Astrocyte (in vitro differentiated cells and primary cell): ENCODE measurements at regions not wholly inside any gene's neighbourhood (a gene's known extent, or its start where the extent isn't known, plus 50 kb on each side); places are given as distances from the start of the nearest gene placed in this dataset.

Experiments
- DNase-seq: peaks from one replicate; pipeline ENCODE4 v3.0.0-alpha.2; 2010; ENCODE audit warnings: low read depth
- FAIRE-seq: peaks from 2 replicates; lab custom pipeline; 2011; peaks lifted over from hg19 to GRCh38; lab: Jason Lieb, UNC
- H2AFZ ChIP-seq: 2 replicates; pipeline ENCODE4 v1.6.0; 2012; ENCODE audit warnings: low read depth, low read length, inconsistent platforms
- H3K27ac ChIP-seq: 2 replicates; pipeline ENCODE4 v1.5.1; 2011; ENCODE audit warnings: low read depth, low read length, inconsistent platforms
- H3K27me3 ChIP-seq: 2 replicates; pipeline ENCODE4 v1.6.0; 2011; ENCODE audit warnings: low read length, inconsistent platforms; ENCODE audit not compliant: insufficient read depth
- H3K36me3 ChIP-seq: 2 replicates; pipeline ENCODE4 v1.5.1; 2011; ENCODE audit warnings: low read length, inconsistent platforms; ENCODE audit not compliant: insufficient read depth
- H3K4me1 ChIP-seq: 2 replicates; pipeline ENCODE4 v1.5.1; 2011; ENCODE audit warnings: low read length, inconsistent platforms; ENCODE audit not compliant: insufficient read depth
- H3K4me2 ChIP-seq: 2 replicates; pipeline ENCODE4 v1.6.0; 2012; ENCODE audit warnings: low read length, inconsistent platforms
- H3K4me3 ChIP-seq: 2 replicates; pipeline ENCODE4 v1.5.1; 2011; ENCODE audit warnings: low read depth, mild to moderate bottlenecking, low read length, inconsistent platforms; ENCODE audit not compliant: insufficient read depth
- H3K79me2 ChIP-seq: 2 replicates; pipeline ENCODE4 v1.6.0; 2012; ENCODE audit warnings: mild to moderate bottlenecking, low read length, inconsistent platforms; ENCODE audit not compliant: insufficient read depth
- H3K9ac ChIP-seq: 2 replicates; pipeline ENCODE4 v1.6.0; 2012; ENCODE audit warnings: mild to moderate bottlenecking, low read length, inconsistent platforms
- H3K9me3 ChIP-seq: 2 replicates; pipeline ENCODE4 v1.5.1; 2012; ENCODE audit warnings: low read depth, mild to moderate bottlenecking, low read length, inconsistent platforms; ENCODE audit not compliant: insufficient read depth
- H4K20me1 ChIP-seq: 2 replicates; pipeline ENCODE4 v1.6.0; 2012; ENCODE audit warnings: low read length, inconsistent platforms; ENCODE audit not compliant: insufficient read depth
- H3K27ac Mint-ChIP-seq: one replicate; pipeline ENCODE4 v1.8.0; 2021; ENCODE audit warnings: mild to moderate bottlenecking, mixed read lengths; ENCODE audit not compliant: unreplicated experiment
- H3K27me3 Mint-ChIP-seq: one replicate; pipeline ENCODE4 v1.8.0; 2021; ENCODE audit warnings: low read depth, mixed read lengths; ENCODE audit not compliant: unreplicated experiment
- H3K36me3 Mint-ChIP-seq: one replicate; pipeline ENCODE4 v1.8.0; 2021; ENCODE audit warnings: low read depth, mixed read lengths; ENCODE audit not compliant: unreplicated experiment
- H3K4me1 Mint-ChIP-seq: one replicate; pipeline ENCODE4 v1.8.0; 2021; ENCODE audit warnings: low read depth, mixed read lengths; ENCODE audit not compliant: unreplicated experiment
- H3K4me3 Mint-ChIP-seq: one replicate; pipeline ENCODE4 v1.8.0; 2021; ENCODE audit warnings: mild to moderate bottlenecking, moderate library complexity, mixed read lengths; ENCODE audit not compliant: unreplicated experiment
- H3K9me3 Mint-ChIP-seq: one replicate; pipeline ENCODE4 v1.8.0; 2021; ENCODE audit warnings: mild to moderate bottlenecking, mixed read lengths; ENCODE audit not compliant: unreplicated experiment
- EZH2 ChIP-seq: IDR thresholded peaks from 2 replicates; pipeline ENCODE4 v1.6.1; 2012; ENCODE audit warnings: mild to moderate bottlenecking, low read length, inconsistent platforms; ENCODE audit not compliant: insufficient read depth
- TF ChIP-seq, protein P1 (sequence below): IDR thresholded peaks from 2 replicates; pipeline ENCODE4 v1.5.1; 2011; ENCODE audit warnings: low read depth, mild to moderate bottlenecking, inconsistent platforms, low read length, moderate library complexity; ENCODE audit not compliant: insufficient read depth

DNA sequence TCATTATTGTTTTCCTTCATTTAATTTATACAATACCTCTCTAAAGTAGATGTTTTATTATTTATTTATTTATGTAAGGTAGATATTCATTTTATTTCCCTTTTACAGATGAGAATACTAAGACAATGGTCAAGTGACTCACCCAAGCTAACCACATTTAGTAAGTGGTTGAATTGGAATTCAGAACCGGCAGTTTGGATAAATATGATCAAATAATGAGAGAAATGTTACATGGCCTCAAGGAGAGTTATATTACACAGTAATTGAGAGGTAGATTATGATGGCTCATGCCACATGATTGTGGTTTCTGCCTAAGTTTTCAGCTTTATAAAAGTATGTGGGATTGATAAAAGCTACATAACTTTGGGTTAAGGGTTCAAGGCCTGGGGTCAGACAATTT lies 239.4 kb upstream of the BOD1L1 start:
- Mint-ChIP-seq H3K27me3 (no peaks in the 10 kb centered on the region), H3K9me3 (peaks cover 4% of the 10 kb centered on the region), H3K4me3 (no peak overlapping the region), H3K4me1 (no peaks in the 10 kb centered on the region), H3K36me3 (no peaks in the 10 kb centered on the region), H3K27ac (no peak overlapping the region)
- DNase-seq (peak; percentile 43), FAIRE-seq (no peak)
- H3K4me2 ChIP-seq, result no peak overlapping the region
- H3K4me3 ChIP-seq, result no peak overlapping the region
- no peaks in the 10 kb centered on the region for H3K36me3 ChIP-seq
- no peak overlapping the region for H3K27ac ChIP-seq
- H3K27me3 ChIP-seq, result no peaks in the 10 kb centered on the region
- TF ChIP-seq, protein P1, sequence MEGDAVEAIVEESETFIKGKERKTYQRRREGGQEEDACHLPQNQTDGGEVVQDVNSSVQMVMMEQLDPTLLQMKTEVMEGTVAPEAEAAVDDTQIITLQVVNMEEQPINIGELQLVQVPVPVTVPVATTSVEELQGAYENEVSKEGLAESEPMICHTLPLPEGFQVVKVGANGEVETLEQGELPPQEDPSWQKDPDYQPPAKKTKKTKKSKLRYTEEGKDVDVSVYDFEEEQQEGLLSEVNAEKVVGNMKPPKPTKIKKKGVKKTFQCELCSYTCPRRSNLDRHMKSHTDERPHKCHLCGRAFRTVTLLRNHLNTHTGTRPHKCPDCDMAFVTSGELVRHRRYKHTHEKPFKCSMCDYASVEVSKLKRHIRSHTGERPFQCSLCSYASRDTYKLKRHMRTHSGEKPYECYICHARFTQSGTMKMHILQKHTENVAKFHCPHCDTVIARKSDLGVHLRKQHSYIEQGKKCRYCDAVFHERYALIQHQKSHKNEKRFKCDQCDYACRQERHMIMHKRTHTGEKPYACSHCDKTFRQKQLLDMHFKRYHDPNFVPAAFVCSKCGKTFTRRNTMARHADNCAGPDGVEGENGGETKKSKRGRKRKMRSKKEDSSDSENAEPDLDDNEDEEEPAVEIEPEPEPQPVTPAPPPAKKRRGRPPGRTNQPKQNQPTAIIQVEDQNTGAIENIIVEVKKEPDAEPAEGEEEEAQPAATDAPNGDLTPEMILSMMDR, result no peak
- TF ChIP-seq EZH2, result no peak
- no peaks in the 10 kb centered on the region for H3K79me2 ChIP-seq
- H3K9me3 ChIP-seq, result peaks cover 5% of the 10 kb centered on the region
- H2AFZ ChIP-seq, result no peak overlapping the region
- no peak overlapping the region for H3K9ac ChIP-seq
- no peaks in the 10 kb centered on the region for H4K20me1 ChIP-seq
- peaks cover 4% of the 10 kb centered on the region for H3K4me1 ChIP-seq

DNA sequence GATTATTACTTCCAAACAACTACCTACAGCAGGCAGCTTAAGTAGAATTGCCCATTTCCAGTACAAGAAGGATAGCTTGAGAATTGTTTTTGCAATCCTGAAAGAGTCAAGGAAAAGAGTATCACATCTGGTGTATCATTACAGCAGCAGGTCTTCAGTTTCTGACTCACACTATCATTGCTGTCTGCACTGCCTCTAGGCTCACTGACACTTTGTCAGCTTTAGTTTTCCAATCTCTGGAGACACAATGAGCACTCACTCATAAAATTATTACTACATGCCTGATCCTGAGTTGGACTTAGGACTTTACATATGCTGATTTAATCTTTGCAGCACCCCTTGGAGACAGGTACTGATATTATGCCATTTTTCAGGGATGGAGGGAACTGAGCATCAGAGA lies 244.6 kb upstream of the BOD1L1 start:
- FAIRE-seq (no peak), DNase-seq (no peak)
- H3K9ac ChIP-seq, result no peak overlapping the region
- no peak overlapping the region for H3K27ac Mint-ChIP-seq
- H3K27ac ChIP-seq, result no peak overlapping the region
- no peaks in the 10 kb centered on the region for H3K36me3 ChIP-seq
- no peak overlapping the region for H2AFZ ChIP-seq
- no peaks in the 10 kb centered on the region for H3K27me3 ChIP-seq
- no peaks in the 10 kb centered on the region for H3K9me3 ChIP-seq
- no peak overlapping the region for H3K4me3 ChIP-seq
- TF ChIP-seq EZH2, result no peak
- TF ChIP-seq, protein P1, result no peak
- no peaks in the 10 kb centered on the region for H3K27me3 Mint-ChIP-seq
- no peak overlapping the region for H3K4me3 Mint-ChIP-seq
- H3K9me3 Mint-ChIP-seq, result no peaks in the 10 kb centered on the region
- no peaks in the 10 kb centered on the region for H3K79me2 ChIP-seq
- no peak overlapping the region for H3K4me2 ChIP-seq
- no peaks in the 10 kb centered on the region for H3K4me1 ChIP-seq
- no peaks in the 10 kb centered on the region for H3K36me3 Mint-ChIP-seq
- peaks cover 6% of the 10 kb centered on the region for H3K4me1 Mint-ChIP-seq
- no peaks in the 10 kb centered on the region for H4K20me1 ChIP-seq

DNA sequence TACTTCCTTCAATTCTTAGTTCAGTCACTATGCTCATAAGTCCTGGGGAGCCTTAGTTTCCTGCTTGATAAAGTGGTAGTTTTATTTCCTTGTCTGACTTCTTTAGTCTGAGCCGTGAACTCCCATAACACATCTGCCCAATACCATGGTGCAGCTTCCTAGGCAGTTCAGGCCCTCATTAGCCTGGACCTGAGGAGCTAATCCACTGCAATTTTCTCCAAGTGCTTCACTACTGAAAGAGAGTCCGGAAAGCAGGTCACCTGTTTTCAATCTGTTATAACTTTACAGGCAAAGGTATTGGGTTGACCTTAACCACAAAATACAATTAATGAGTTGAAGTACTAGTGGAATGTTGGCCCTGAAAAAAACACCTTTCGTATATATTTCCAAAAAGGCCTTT lies 245.4 kb upstream of the BOD1L1 start:
- Histone ChIP-seq H3K9me3 (no peaks in the 10 kb centered on the region), H2AFZ (no peak overlapping the region), H3K4me2 (no peak overlapping the region), H3K79me2 (no peaks in the 10 kb centered on the region), H3K27ac (no peak overlapping the region), H3K9ac (no peak overlapping the region), H3K36me3 (no peaks in the 10 kb centered on the region), H3K27me3 (no peaks in the 10 kb centered on the region), H4K20me1 (no peaks in the 10 kb centered on the region), H3K4me1 (no peaks in the 10 kb centered on the region), H3K4me3 (no peak overlapping the region)
- Mint-ChIP-seq H3K9me3 (no peaks in the 10 kb centered on the region), H3K4me3 (no peak overlapping the region), H3K27me3 (no peaks in the 10 kb centered on the region), H3K4me1 (peaks cover 6% of the 10 kb centered on the region), H3K27ac (no peak overlapping the region), H3K36me3 (no peaks in the 10 kb centered on the region)
- TF ChIP-seq, protein P1, result no peak
- TF ChIP-seq EZH2, result no peak
- DNase-seq (no peak), FAIRE-seq (no peak)
